ENCODE measurements at regions not wholly inside any gene's neighbourhood (a gene's known extent, or its start where the extent isn't known, plus 50 kb on each side); places are given as distances from the start of the nearest gene placed in this dataset.

GRCh38 chr12:47433876-47434275, 272.0 kb downstream of the RPAP3 start:
- Histone ChIP-seq H2AFZ (ENCODE audit: control insufficient read depth, low read depth, low read length) (no peak overlapping the region), H3K27me3 (replicated peaks in 1 of 2; ENCODE audit: control insufficient read depth in 2 of 2, insufficient read depth in 2 of 2, low read length in 1 of 2) (no peaks in the 10 kb centered on the region), H3K4me3 (no peak overlapping the region), H3K4me2 (ENCODE audit: control insufficient read depth, insufficient read depth) (no peak overlapping the region), H3K9me3 (replicated peaks; ENCODE audit: control insufficient read depth, insufficient read depth, low read length) (no peaks in the 10 kb centered on the region), H3K4me1 (ENCODE audit: control insufficient read depth, insufficient read depth, low read length) (no peaks in the 10 kb centered on the region), H3K9ac (ENCODE audit: control insufficient read depth, insufficient read depth, low read length) (no peak overlapping the region), H3K79me2 (ENCODE audit: control insufficient read depth, insufficient read depth, low read length) (no peaks in the 10 kb centered on the region), H4K20me1 (ENCODE audit: control insufficient read depth, insufficient read depth) (no peaks in the 10 kb centered on the region), H3K27ac (ENCODE audit: control insufficient read depth, insufficient read depth) (no peak overlapping the region), H3K36me3 (ENCODE audit: control insufficient read depth in 2 of 2, insufficient read depth in 2 of 2, low read length in 1 of 2) (no peaks in the 10 kb centered on the region)
- CTCF ChIA-PET = no interaction called here
- FAIRE-seq (no peak), DNase-seq (ENCODE audit: low read depth, low spot score) (no peak), ATAC-seq (no peak)
- intact Hi-C loops (cut with micrococcal nuclease; ENCODE audit: unreplicated experiment) (no loop called here), in situ Hi-C loops (cut with MboI) (no loop called here)
- SMC1A ChIA-PET (ENCODE audit: uncharacterized antibody, unreplicated experiment) = no interaction called here
- no TSS peak for BruUV-seq (replicated peaks)
- RAD21 ChIA-PET (ENCODE audit: unreplicated experiment) = no interaction called here
- TF ChIP-seq HSF1 (IDR thresholded peaks at IDR 0.05; ENCODE audit: low read depth, low read length) (no peak), SP1 (IDR thresholded peaks at IDR 0.05; ENCODE audit: low read depth, low read length) (no peak), CBX5 (IDR thresholded peaks at IDR 0.05; ENCODE audit: low read depth) (no peak), BHLHE40 (IDR thresholded peaks at IDR 0.05; ENCODE audit: borderline replicate concordance in 1 of 2, low read depth in 2 of 2, low read length in 1 of 2) (no peak), RAD51 (IDR thresholded peaks at IDR 0.05) (no peak), RB1 (IDR thresholded peaks at IDR 0.05; ENCODE audit: borderline replicate concordance) (no peak), CHD4 (IDR thresholded peaks at IDR 0.05) (no peak), NRF1 (conservative IDR thresholded peaks at IDR 0.05; ENCODE audit: low read depth, low read length) (no peak), ZBTB4 (CRISPR knock-in tag; IDR thresholded peaks at IDR 0.05) (no peak), BCLAF1 (IDR thresholded peaks at IDR 0.05) (no peak), FOXK2 (IDR thresholded peaks at IDR 0.05) (no peak), POU2F2 (IDR thresholded peaks at IDR 0.05; ENCODE audit: borderline replicate concordance, low read depth, low read length) (no peak), CBFB (IDR thresholded peaks at IDR 0.05; ENCODE audit: low read depth) (no peak)
- POLR2A ChIA-PET = no interaction called here

All from GM12878 (cell line).